Tibial nerve (tissue), 4 donors: ENCODE measurements at regions not wholly inside any gene's neighbourhood (a gene's known extent, or its start where the extent isn't known, plus 50 kb on each side); places are given as distances from the start of the nearest gene placed in this dataset.
"Not testable (repeated sequence)": the region's sequence is repeated elsewhere in the genome, so short reads cannot be mapped to it uniquely, and the experiment has no call there.

Source experiments
- DNase-seq, 2 donors: peaks; one replicate each; pipeline ENCODE4 v3.0.0-alpha.2; 2019; ENCODE audit warnings: low spot score in 2 of 2
- H3K27ac ChIP-seq, 4 donors: fragments of 200-600 bp; sonication (generic) in 3 of 4; one replicate each; pipeline ENCODE4 v1.5.1; 2017 to 2019; ENCODE audit warnings: mild to moderate bottlenecking in 1 of 4
- H3K27me3 ChIP-seq, 2 donors: fragments of 200-600 bp; sonication (generic) in 1 of 2; one replicate each; pipeline versions ENCODE4 v1.5.1 to v1.6.0; 2017 to 2019
- H3K36me3 ChIP-seq, 3 donors: fragments of 200-600 bp; sonication (generic); one replicate each; pipeline ENCODE4 v1.5.1; 2018 to 2019
- H3K4me1 ChIP-seq, 4 donors: fragments of 200-600 bp; sonication (generic) in 3 of 4; one replicate each; pipeline ENCODE4 v1.5.1; 2017 to 2019
- H3K4me3 ChIP-seq, 4 donors: fragments of 200-600 bp; sonication (generic) in 3 of 4; one replicate each; pipeline ENCODE4 v1.5.1; 2017 to 2019; ENCODE audit warnings: mild to moderate bottlenecking in 1 of 4, moderate library complexity in 1 of 4
- H3K9me3 ChIP-seq, 4 donors: fragments of 200-600 bp; sonication (generic) in 3 of 4; one replicate each; pipeline ENCODE4 v1.5.1; 2017 to 2019
- CTCF ChIP-seq, 5 experiments: fragments of 200-600 bp in 3 of 5; fragments of 450-650 bp in 2 of 5; sonication (generic) in 3 of 5; IDR thresholded peaks; one replicate each; pipeline ENCODE4 v1.5.1; 2016 to 2019; ENCODE audit warnings: antibody characterized with exemption in 5 of 5, mild to moderate bottlenecking in 3 of 5, moderate library complexity in 2 of 5
- EP300 ChIP-seq, 2 donors: sonication (generic); formaldehyde crosslinking; IDR thresholded peaks; one replicate each; pipeline ENCODE4 v1.6.1; 2017; ENCODE audit warnings: antibody characterized with exemption in 2 of 2, mild to moderate bottlenecking in 1 of 2
- POLR2A ChIP-seq, 2 donors: fragments of 450-650 bp; IDR thresholded peaks; one replicate each; pipeline ENCODE4 v1.6.1; 2017; ENCODE audit warnings: antibody characterized with exemption in 2 of 2, mild to moderate bottlenecking in 2 of 2, moderate library complexity in 2 of 2
- WGBS, 2 donors: methylation state at CpG; one replicate each; pipeline ENCODE4 v1.1.5; 2018; 5-methylcytosine and 5-hydroxymethylcytosine counted together

GRCh38 chr7:34227525-34227924 is 322.2 kb downstream of the BMPER start:
- Histone ChIP-seq H3K36me3 (no peaks in the 10 kb centered on the region), H3K4me1 (no peaks in the 10 kb centered on the region), H3K27me3 (no peaks in the 10 kb centered on the region), H3K27ac (no peak overlapping the region), H3K9me3 (peaks cover 0 to 2% (median 0%) of the 10 kb centered on the region in 4 donors), H3K4me3 (no peak overlapping the region)
- no peak for TF ChIP-seq POLR2A (IDR thresholded peaks at IDR 0.05)
- TF ChIP-seq CTCF (IDR thresholded peaks at IDR 0.05), result no peak
- TF ChIP-seq EP300 (IDR thresholded peaks at IDR 0.05), result no peak
- 31 to 34% methylated on average over 3 of the region's 3 CpGs for WGBS, 2 donors
- DNase-seq, result no peak

DNA sequence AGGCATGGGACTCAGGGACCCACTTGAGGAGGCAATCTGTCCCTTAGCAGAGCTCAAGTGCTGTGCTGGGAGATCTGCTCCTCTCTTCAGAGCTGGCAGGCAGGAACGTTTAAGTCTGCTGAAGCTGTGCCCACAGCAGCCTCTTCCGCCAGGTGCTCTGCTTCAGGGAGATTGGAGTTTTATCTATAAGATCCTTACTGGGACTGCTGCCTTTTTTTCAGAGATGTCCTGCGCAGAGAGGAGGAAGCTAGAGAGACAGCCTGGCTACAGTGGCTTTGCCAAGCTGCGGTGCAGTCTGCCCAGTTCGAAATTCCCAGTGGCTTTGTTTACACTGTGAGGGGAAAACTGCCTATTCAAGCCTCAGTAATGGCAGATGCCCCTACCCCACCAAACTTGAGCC is 329.8 kb downstream of the BMPER start:
- H3K9me3 ChIP-seq, H3K36me3 ChIP-seq, H3K27me3 ChIP-seq, H3K4me1 ChIP-seq, H3K4me3 ChIP-seq, H3K27ac ChIP-seq, DNase-seq: not testable (repeated sequence)
- 89% methylated on average over 5 of the region's 5 CpGs for WGBS, 2 donors

GRCh38 chr7:34236057-34236456 is 330.7 kb downstream of the BMPER start:
- no peak for DNase-seq
- H3K36me3 ChIP-seq, result no peaks in the 10 kb centered on the region
- peaks cover 0 to 2% (median 0%) of the 10 kb centered on the region in 4 donors for H3K9me3 ChIP-seq
- no peak overlapping the region for H3K27ac ChIP-seq
- H3K27me3 ChIP-seq, result no peaks in the 10 kb centered on the region
- WGBS, 2 donors, result 78 to 88% methylated on average over 2 of the region's 2 CpGs
- TF ChIP-seq EP300 (IDR thresholded peaks at IDR 0.05) (no peak), POLR2A (IDR thresholded peaks at IDR 0.05) (no peak), CTCF (IDR thresholded peaks at IDR 0.05) (no peak)
- no peaks in the 10 kb centered on the region for H3K4me1 ChIP-seq
- H3K4me3 ChIP-seq, result no peak overlapping the region

DNA sequence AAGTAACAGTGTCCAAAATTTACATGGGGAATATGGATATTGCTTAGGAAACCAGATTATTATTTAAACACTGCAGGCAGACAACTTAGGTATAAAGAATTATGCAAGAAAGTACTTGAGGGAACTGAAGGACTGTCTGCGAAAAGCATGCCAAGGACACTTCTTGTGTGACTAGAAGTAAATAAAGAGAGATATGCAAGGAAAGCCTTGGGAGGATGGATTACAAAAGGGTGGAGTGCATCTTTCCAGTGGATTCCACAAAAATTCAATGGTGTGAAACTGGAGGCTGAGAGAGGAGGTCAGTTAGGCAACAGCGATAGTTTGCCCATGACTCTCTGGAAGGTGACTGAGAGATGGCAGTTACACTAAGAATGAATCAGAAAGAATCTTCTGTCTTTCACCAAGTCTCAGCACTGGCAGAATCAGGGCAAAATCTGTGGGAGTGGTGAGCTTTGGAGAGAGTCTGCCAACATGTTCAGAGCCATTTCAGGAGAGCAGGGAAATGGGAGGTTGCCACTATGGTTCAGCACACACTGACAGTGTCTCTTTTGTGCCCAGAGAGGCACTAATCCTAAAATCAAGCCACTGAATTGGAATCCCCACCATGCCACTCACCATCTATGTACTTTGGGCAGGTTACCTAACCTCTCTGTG is 331.6 kb downstream of the BMPER start:
- Histone ChIP-seq H3K27ac (no peak overlapping the region), H3K4me1 (no peaks in the 10 kb centered on the region), H3K27me3 (no peaks in the 10 kb centered on the region), H3K9me3 (no peaks in the 10 kb centered on the region), H3K4me3 (no peak overlapping the region), H3K36me3 (no peaks in the 10 kb centered on the region)
- DNase-seq, result no peak
- TF ChIP-seq EP300 (IDR thresholded peaks at IDR 0.05) (no peak), CTCF (IDR thresholded peaks at IDR 0.05) (no peak), POLR2A (IDR thresholded peaks at IDR 0.05) (no peak)
- 44 to 80% methylated on average over 2 of the region's 2 CpGs for WGBS, 2 donors

GRCh38 chr7:34237493-34237849 is 332.1 kb downstream of the BMPER start:
- Histone ChIP-seq H3K4me3 (no peak overlapping the region), H3K9me3 (no peaks in the 10 kb centered on the region), H3K27me3 (no peaks in the 10 kb centered on the region), H3K27ac (no peak overlapping the region), H3K36me3 (no peaks in the 10 kb centered on the region), H3K4me1 (no peaks in the 10 kb centered on the region)
- WGBS, 2 donors, result 62 to 76% methylated on average over 1 of the region's 1 CpG
- TF ChIP-seq EP300 (IDR thresholded peaks at IDR 0.05) (no peak), CTCF (IDR thresholded peaks at IDR 0.05) (no peak), POLR2A (IDR thresholded peaks at IDR 0.05) (no peak)
- DNase-seq, result no peak

DNA sequence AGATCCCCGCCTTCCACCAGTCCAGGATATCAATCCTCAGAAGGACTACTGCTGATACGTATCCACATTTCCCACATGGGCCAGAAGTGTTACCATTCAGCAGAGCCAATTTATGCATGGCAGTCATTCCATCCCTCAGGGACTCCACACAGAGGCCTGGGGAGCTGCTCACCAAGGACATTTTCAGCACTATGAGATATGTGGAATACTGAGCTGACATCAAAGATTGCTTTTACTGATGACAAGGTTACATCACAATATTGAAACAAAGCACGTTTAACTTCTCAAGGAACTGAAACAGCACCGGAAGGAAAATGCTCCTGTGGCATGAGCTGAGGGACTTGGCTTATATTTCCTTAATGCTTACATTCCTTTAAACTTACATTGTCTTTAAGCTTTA is 335.1 kb downstream of the BMPER start:
- no peaks in the 10 kb centered on the region for H3K4me1 ChIP-seq
- no peak for DNase-seq
- no peaks in the 10 kb centered on the region for H3K27me3 ChIP-seq
- H3K27ac ChIP-seq, result no peak overlapping the region
- TF ChIP-seq CTCF (IDR thresholded peaks at IDR 0.05), result no peak
- no peak for TF ChIP-seq EP300 (IDR thresholded peaks at IDR 0.05)
- TF ChIP-seq POLR2A (IDR thresholded peaks at IDR 0.05), result no peak
- WGBS, 2 donors, result 71 to 73% methylated on average over 4 of the region's 4 CpGs
- no peaks in the 10 kb centered on the region for H3K9me3 ChIP-seq
- H3K4me3 ChIP-seq, result no peak overlapping the region
- no peaks in the 10 kb centered on the region for H3K36me3 ChIP-seq
